ENCODE measurements at regions not wholly inside any gene's neighbourhood (a gene's known extent, or its start where the extent isn't known, plus 50 kb on each side); places are given as distances from the start of the nearest gene placed in this dataset.
"Not testable (repeated sequence)": the region's sequence is repeated elsewhere in the genome, so short reads cannot be mapped to it uniquely, and the experiment has no call there.

DNA sequence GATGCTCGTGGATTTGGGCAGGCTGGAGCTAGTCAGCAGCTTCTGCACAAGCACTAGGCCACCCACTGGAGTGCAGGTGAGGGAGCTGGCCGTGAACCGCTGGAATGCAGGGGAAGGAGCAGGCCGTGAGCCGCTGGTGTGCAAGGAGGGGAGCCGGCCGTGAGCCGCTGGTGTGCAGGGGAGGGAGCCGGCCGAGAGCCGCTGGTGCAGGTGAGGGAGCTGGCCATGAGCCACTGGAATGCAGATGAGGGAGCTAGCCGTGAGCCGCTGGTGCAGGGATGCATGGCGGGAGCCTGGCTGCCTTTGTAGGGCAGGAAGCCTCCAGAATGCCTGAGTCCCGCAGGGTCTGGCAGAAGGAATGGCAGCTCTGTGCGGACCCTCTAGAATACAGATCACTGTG lies 4220.0 kb upstream of the OR11H1 start:
- H3K9me3 ChIP-seq (ENCODE audit: control insufficient read depth, insufficient read depth, low read depth, low read length): peaks cover 82% of the 10 kb centered on the region

GRCh38 chr22:11309777-11310176 lies 4218.2 kb upstream of the OR11H1 start:
- H3K36me3 ChIP-seq (ENCODE audit: control insufficient read depth, insufficient read depth, low read length); H3K4me3 ChIP-seq (ENCODE audit: low read depth, low read length); H3K27ac ChIP-seq (ENCODE audit: low read depth, low read length); H3K4me1 ChIP-seq (ENCODE audit: control insufficient read depth, insufficient read depth, low read length); H3K27me3 ChIP-seq (ENCODE audit: control insufficient read depth, insufficient read depth, low read length); H3K9ac ChIP-seq (ENCODE audit: low read length): not testable (repeated sequence)
- H3K9me3 ChIP-seq (ENCODE audit: control insufficient read depth, insufficient read depth, low read depth, low read length): peaks cover 78% of the 10 kb centered on the region

More for the DNA sequence above, 4220.0 kb upstream of the OR11H1 start:
- Histone ChIP-seq H3K9ac (ENCODE audit: low read length) (no peak overlapping the region), H3K27ac (ENCODE audit: low read depth, low read length) (no peak overlapping the region), H3K4me3 (ENCODE audit: low read depth, low read length) (no peak overlapping the region), H3K4me1 (ENCODE audit: control insufficient read depth, insufficient read depth, low read length) (no peaks in the 10 kb centered on the region), H3K36me3 (ENCODE audit: control insufficient read depth, insufficient read depth, low read length) (no peaks in the 10 kb centered on the region), H3K27me3 (ENCODE audit: control insufficient read depth, insufficient read depth, low read length) (no peaks in the 10 kb centered on the region)

DNA sequence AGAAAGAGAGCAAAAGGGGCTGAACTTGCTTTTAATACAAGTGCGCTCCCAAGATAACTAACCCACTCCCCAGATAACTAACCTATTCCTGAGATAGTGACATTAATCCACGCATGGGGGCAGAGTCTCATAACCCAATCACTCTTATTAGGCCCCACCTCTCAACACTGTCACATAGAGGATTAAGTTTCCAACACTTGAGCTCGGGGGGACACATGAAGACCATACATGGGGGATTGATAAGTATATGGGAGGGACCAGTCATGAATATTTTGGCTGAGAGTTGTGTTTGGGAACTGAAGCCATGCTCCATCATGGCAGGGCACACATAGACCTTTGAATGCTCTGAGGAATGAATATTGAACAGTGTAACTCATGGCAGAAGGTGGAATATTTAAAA lies 4217.3 kb upstream of the OR11H1 start:
- H3K36me3 ChIP-seq (ENCODE audit: control insufficient read depth, insufficient read depth, low read length); H3K4me3 ChIP-seq (ENCODE audit: low read depth, low read length); H3K4me1 ChIP-seq (ENCODE audit: control insufficient read depth, insufficient read depth, low read length); H3K27me3 ChIP-seq (ENCODE audit: control insufficient read depth, insufficient read depth, low read length); H3K27ac ChIP-seq (ENCODE audit: low read depth, low read length); H3K9ac ChIP-seq (ENCODE audit: low read length): not testable (repeated sequence)
- H3K9me3 ChIP-seq (ENCODE audit: control insufficient read depth, insufficient read depth, low read depth, low read length): peaks cover 70% of the 10 kb centered on the region

- H3K27me3 ChIP-seq (ENCODE audit: control insufficient read depth, insufficient read depth, low read length); H3K36me3 ChIP-seq (ENCODE audit: control insufficient read depth, insufficient read depth, low read length); H3K4me3 ChIP-seq (ENCODE audit: low read depth, low read length); H3K4me1 ChIP-seq (ENCODE audit: control insufficient read depth, insufficient read depth, low read length); H3K9ac ChIP-seq (ENCODE audit: low read length); H3K27ac ChIP-seq (ENCODE audit: low read depth, low read length): not testable (repeated sequence)
- peaks cover 54% of the 10 kb centered on the region for H3K9me3 ChIP-seq (ENCODE audit: control insufficient read depth, insufficient read depth, low read depth, low read length)
Observed at GRCh38 chr22:11312640-11313039, 4215.4 kb upstream of the OR11H1 start.

GRCh38 chr22:11313040-11313759 lies 4214.8 kb upstream of the OR11H1 start:
- not testable (repeated sequence) for H3K27me3 ChIP-seq (ENCODE audit: control insufficient read depth, insufficient read depth, low read length); H3K4me1 ChIP-seq (ENCODE audit: control insufficient read depth, insufficient read depth, low read length); H3K27ac ChIP-seq (ENCODE audit: low read depth, low read length); H3K9ac ChIP-seq (ENCODE audit: low read length); H3K36me3 ChIP-seq (ENCODE audit: control insufficient read depth, insufficient read depth, low read length); H3K4me3 ChIP-seq (ENCODE audit: low read depth, low read length)
- peaks cover 49% of the 10 kb centered on the region for H3K9me3 ChIP-seq (ENCODE audit: control insufficient read depth, insufficient read depth, low read depth, low read length)

GRCh38 chr22:11318633-11319032 lies 4209.4 kb upstream of the OR11H1 start:
- not testable (repeated sequence) for H3K4me1 ChIP-seq (ENCODE audit: control insufficient read depth, insufficient read depth, low read length); H3K36me3 ChIP-seq (ENCODE audit: control insufficient read depth, insufficient read depth, low read length); H3K9ac ChIP-seq (ENCODE audit: low read length); H3K4me3 ChIP-seq (ENCODE audit: low read depth, low read length); H3K27ac ChIP-seq (ENCODE audit: low read depth, low read length); H3K27me3 ChIP-seq (ENCODE audit: control insufficient read depth, insufficient read depth, low read length)
- peaks cover 14% of the 10 kb centered on the region; the same call in 1 of the 2 replicates for H3K9me3 ChIP-seq (ENCODE audit: control insufficient read depth, insufficient read depth, low read depth, low read length)

GRCh38 chr22:11324439-11325037 lies 4203.5 kb upstream of the OR11H1 start:
- H3K27me3 ChIP-seq (ENCODE audit: control insufficient read depth, insufficient read depth, low read length); H3K4me1 ChIP-seq (ENCODE audit: control insufficient read depth, insufficient read depth, low read length); H3K9ac ChIP-seq (ENCODE audit: low read length); H3K36me3 ChIP-seq (ENCODE audit: control insufficient read depth, insufficient read depth, low read length); H3K4me3 ChIP-seq (ENCODE audit: low read depth, low read length); H3K27ac ChIP-seq (ENCODE audit: low read depth, low read length): not testable (repeated sequence)
- H3K9me3 ChIP-seq (ENCODE audit: control insufficient read depth, insufficient read depth, low read depth, low read length): peaks cover 43% of the 10 kb centered on the region

DNA sequence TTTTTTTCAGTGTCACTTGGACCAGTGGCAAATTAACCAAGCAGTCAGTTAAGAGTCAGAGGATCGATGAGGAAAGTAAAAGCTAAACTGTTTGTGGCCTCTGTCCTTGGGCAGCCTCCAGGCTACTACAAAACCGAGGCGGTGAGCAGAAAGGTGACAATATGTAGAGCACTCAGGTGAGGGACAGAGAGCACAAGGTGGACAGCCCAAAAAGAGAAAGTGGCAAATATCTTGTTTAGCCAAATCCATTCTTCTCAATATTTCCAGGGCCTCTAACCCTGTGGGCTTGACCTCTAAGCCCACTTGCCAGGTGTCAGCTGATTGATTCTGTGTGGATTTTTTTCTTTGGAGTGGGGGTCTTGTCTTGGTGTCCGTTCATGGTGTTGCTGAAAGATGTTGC lies 4202.2 kb upstream of the OR11H1 start:
- Histone ChIP-seq H3K9me3 (ENCODE audit: control insufficient read depth, insufficient read depth, low read depth, low read length) (peaks cover 43% of the 10 kb centered on the region), H3K4me3 (ENCODE audit: low read depth, low read length) (no peak overlapping the region), H3K27me3 (ENCODE audit: control insufficient read depth, insufficient read depth, low read length) (no peaks in the 10 kb centered on the region), H3K9ac (ENCODE audit: low read length) (no peak overlapping the region), H3K36me3 (ENCODE audit: control insufficient read depth, insufficient read depth, low read length) (no peaks in the 10 kb centered on the region), H3K4me1 (ENCODE audit: control insufficient read depth, insufficient read depth, low read length) (no peaks in the 10 kb centered on the region), H3K27ac (ENCODE audit: low read depth, low read length) (no peak overlapping the region)

- H3K9me3 ChIP-seq (ENCODE audit: control insufficient read depth, insufficient read depth, low read depth, low read length): peaks cover 38% of the 10 kb centered on the region; the same call in 1 of the 2 replicates
Observed at GRCh38 chr22:11341387-11342068, 4186.5 kb upstream of the OR11H1 start.

DNA sequence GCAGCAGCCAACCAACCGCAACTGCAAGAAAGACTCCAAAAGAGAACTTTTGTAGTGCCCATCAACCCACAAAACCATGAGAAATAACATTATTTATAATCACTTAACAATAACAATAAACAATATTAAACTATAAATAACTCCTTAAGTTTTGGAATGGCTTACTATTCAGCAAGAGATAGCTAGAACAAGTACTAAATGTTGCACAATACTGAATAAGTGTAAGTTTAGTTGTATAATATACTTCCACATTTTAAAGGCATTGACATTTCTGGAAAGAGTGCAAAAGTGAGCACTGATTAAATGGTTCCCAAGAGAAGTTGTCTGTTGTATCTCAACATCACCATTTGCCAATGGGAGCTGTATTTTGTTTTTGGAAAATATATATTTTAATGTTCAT lies 4176.8 kb upstream of the OR11H1 start:
- not testable (repeated sequence) for H3K4me3 ChIP-seq (ENCODE audit: low read depth, low read length); H3K4me1 ChIP-seq (ENCODE audit: control insufficient read depth, insufficient read depth, low read length); H3K27me3 ChIP-seq (ENCODE audit: control insufficient read depth, insufficient read depth, low read length); H3K9ac ChIP-seq (ENCODE audit: low read length); H3K36me3 ChIP-seq (ENCODE audit: control insufficient read depth, insufficient read depth, low read length); H3K27ac ChIP-seq (ENCODE audit: low read depth, low read length)
- peaks cover 50% of the 10 kb centered on the region; the same call in 1 of the 2 replicates for H3K9me3 ChIP-seq (ENCODE audit: control insufficient read depth, insufficient read depth, low read depth, low read length)

More at GRCh38 chr22:11341387-11342068, 4186.5 kb upstream of the OR11H1 start:
- H3K4me1 ChIP-seq (ENCODE audit: control insufficient read depth, insufficient read depth, low read length); H3K4me3 ChIP-seq (ENCODE audit: low read depth, low read length); H3K36me3 ChIP-seq (ENCODE audit: control insufficient read depth, insufficient read depth, low read length); H3K27ac ChIP-seq (ENCODE audit: low read depth, low read length); H3K9ac ChIP-seq (ENCODE audit: low read length); H3K27me3 ChIP-seq (ENCODE audit: control insufficient read depth, insufficient read depth, low read length): not testable (repeated sequence)

GRCh38 chr22:11352287-11352686 lies 4175.7 kb upstream of the OR11H1 start:
- H3K27ac ChIP-seq (ENCODE audit: low read depth, low read length); H3K4me1 ChIP-seq (ENCODE audit: control insufficient read depth, insufficient read depth, low read length); H3K36me3 ChIP-seq (ENCODE audit: control insufficient read depth, insufficient read depth, low read length); H3K4me3 ChIP-seq (ENCODE audit: low read depth, low read length); H3K9ac ChIP-seq (ENCODE audit: low read length); H3K27me3 ChIP-seq (ENCODE audit: control insufficient read depth, insufficient read depth, low read length): not testable (repeated sequence)
- H3K9me3 ChIP-seq (ENCODE audit: control insufficient read depth, insufficient read depth, low read depth, low read length): peaks cover 53% of the 10 kb centered on the region; the same call in 1 of the 2 replicates

All from HUES6 (cell line).